A673 (cell line): ENCODE measurements at regions not wholly inside any gene's neighbourhood (a gene's known extent, or its start where the extent isn't known, plus 50 kb on each side); places are given as distances from the start of the nearest gene placed in this dataset.

Experiments
- BruUV-seq: library from RNA; stranded (reverse); fragments of 400-500 nt; replicated peaks from 2 replicates; lab custom pipeline; 2021; lab: Mats Ljungman, UMichigan
- CTCF ChIA-PET: fragments of 300-600 bp; sonication (Branson Sonifier 250); formaldehyde crosslinking; loops from one replicate; lab custom pipeline; 2022; ENCODE audit warnings: antibody characterized with exemption; lab: Charles Lee
- POLR2A ChIA-PET: fragments of 300-600 bp; sonication (Branson Sonifier 250); formaldehyde crosslinking; loops from one replicate; lab custom pipeline; 2022; ENCODE audit warnings: antibody characterized with exemption; ENCODE audit not compliant: low non-redundant PET; lab: Charles Lee
- DNase-seq: peaks from one replicate; pipeline ENCODE4 v3.0.0-alpha.2; 2015; ENCODE audit warnings: low spot score
- H3K27ac ChIP-seq: fragments of 200-600 bp; sonication (generic); 2 replicates; pipeline ENCODE4 v1.5.1; 2016; ENCODE audit warnings: mixed run types, low read depth, mild to moderate bottlenecking, mixed read lengths, antibody characterized with exemption, low read length; ENCODE audit not compliant: poor library complexity, severe bottlenecking
- H3K27me3 ChIP-seq: fragments of 200-600 bp; sonication (generic); replicated peaks from 2 replicates; pipeline ENCODE4 v1.6.1; 2017; ENCODE audit warnings: mixed run types, low read depth, mild to moderate bottlenecking, mixed read lengths, antibody characterized with exemption, low read length; ENCODE audit not compliant: insufficient read depth, poor library complexity
- H3K36me3 ChIP-seq: fragments of 200-600 bp; sonication (generic); 2 replicates; pipeline ENCODE4 v1.6.1; 2016; ENCODE audit warnings: mixed run types, mild to moderate bottlenecking, mixed read lengths, antibody characterized with exemption, low read length; ENCODE audit not compliant: insufficient read depth, poor library complexity, severe bottlenecking
- H3K4me1 ChIP-seq: fragments of 200-600 bp; sonication (generic); 2 replicates; pipeline ENCODE4 v1.6.1; 2017; ENCODE audit warnings: mixed run types, mild to moderate bottlenecking, mixed read lengths, antibody characterized with exemption, low read length; ENCODE audit not compliant: insufficient read depth, poor library complexity, severe bottlenecking
- H3K4me3 ChIP-seq: fragments of 200-600 bp; sonication (generic); 2 replicates; pipeline ENCODE4 v1.5.1; 2016; ENCODE audit warnings: low read depth, mixed run types, mild to moderate bottlenecking, mixed read lengths, low read length; ENCODE audit not compliant: poor library complexity, severe bottlenecking
- H3K9me3 ChIP-seq: fragments of 200-600 bp; sonication (generic); 2 replicates; pipeline ENCODE4 v1.6.1; 2016; ENCODE audit warnings: mixed run types, low read depth, mild to moderate bottlenecking, mixed read lengths, antibody characterized with exemption, low read length; ENCODE audit not compliant: poor library complexity, severe bottlenecking
- EZH2 ChIP-seq: fragments of 200-600 bp; sonication (generic); IDR thresholded peaks from 2 replicates; pipeline ENCODE4 v1.6.1; 2017; ENCODE audit warnings: borderline replicate concordance, low read depth, mild to moderate bottlenecking, mixed read lengths, antibody characterized with exemption, low read length; ENCODE audit not compliant: poor library complexity, severe bottlenecking
- intact Hi-C: fragments of 100-400 bp; cut with micrococcal nuclease; formaldehyde crosslinking; loops from one replicate; pipeline ENCODE4 v1.10.0; 2022; ENCODE audit not compliant: unreplicated experiment
- TF ChIP-seq, protein P1 (sequence below): fragments of 300-800, 200-600 bp; sonication (generic); conservative IDR thresholded peaks from 2 replicates; pipeline ENCODE4 v1.5.1; 2017; ENCODE audit warnings: low read depth, mild to moderate bottlenecking, antibody characterized with exemption, low read length, moderate library complexity, mixed read lengths

DNA sequence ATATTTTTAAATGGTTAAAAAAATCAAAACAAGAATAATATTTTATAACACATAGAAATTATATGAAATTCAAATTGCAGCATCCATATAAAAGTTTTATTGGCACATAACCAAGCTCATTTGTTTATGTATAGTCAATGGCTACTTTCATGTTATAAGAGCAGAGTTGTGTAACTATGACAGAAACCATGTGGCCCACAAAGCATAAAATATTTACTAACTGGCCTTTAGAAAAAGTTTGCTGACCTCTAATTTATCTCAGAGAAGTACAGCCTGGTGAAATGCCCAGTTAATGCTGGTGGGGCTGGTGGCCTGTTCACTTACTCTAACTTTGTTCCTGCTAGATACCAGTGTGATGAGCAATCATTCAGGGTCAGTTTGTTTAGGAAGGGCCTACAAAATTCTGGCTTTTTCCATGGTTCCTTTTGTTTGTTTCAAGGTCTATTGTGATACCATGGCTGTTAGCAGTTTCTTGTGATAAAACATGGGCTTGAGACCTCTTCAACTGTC, 104.6 kb downstream of the PPP1R2C start:
- BruUV-seq: no TSS peak
- peaks cover 9% of the 10 kb centered on the region for H3K9me3 ChIP-seq
- H3K4me1 ChIP-seq: no peaks in the 10 kb centered on the region
- intact Hi-C loops: no loop called here
- no peaks in the 10 kb centered on the region for H3K27me3 ChIP-seq
- H3K27ac ChIP-seq: no peak overlapping the region
- H3K36me3 ChIP-seq: no peaks in the 10 kb centered on the region
- no peak overlapping the region for H3K4me3 ChIP-seq
- ChIA-PET POLR2A (no interaction called here), CTCF (no interaction called here)
- DNase-seq: no peak
- TF ChIP-seq, protein P1, sequence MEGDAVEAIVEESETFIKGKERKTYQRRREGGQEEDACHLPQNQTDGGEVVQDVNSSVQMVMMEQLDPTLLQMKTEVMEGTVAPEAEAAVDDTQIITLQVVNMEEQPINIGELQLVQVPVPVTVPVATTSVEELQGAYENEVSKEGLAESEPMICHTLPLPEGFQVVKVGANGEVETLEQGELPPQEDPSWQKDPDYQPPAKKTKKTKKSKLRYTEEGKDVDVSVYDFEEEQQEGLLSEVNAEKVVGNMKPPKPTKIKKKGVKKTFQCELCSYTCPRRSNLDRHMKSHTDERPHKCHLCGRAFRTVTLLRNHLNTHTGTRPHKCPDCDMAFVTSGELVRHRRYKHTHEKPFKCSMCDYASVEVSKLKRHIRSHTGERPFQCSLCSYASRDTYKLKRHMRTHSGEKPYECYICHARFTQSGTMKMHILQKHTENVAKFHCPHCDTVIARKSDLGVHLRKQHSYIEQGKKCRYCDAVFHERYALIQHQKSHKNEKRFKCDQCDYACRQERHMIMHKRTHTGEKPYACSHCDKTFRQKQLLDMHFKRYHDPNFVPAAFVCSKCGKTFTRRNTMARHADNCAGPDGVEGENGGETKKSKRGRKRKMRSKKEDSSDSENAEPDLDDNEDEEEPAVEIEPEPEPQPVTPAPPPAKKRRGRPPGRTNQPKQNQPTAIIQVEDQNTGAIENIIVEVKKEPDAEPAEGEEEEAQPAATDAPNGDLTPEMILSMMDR: no peak
- TF ChIP-seq EZH2: no peak

DNA sequence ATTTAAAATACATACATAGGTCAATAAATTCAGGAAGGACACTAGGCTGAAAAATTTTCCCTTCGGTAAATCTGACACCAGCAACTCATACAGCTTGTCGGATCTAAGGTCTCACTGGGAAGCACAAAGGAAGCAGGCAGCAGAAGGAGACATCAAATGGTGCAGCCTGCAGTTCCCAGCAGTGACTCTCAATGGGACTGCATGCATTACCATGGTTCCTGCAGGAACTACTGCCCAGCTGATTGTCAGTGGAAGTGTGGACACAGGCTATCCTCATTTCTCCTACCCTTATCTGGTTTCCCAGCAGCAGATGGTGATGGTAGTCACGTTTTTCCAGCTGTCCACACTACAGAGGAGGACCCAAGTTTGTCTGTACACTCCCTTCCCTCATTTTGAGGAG, 113.3 kb downstream of the PPP1R2C start:
- TF ChIP-seq, protein P1: no peak
- TF ChIP-seq EZH2: no peak
- Histone ChIP-seq H3K4me1 (no peaks in the 10 kb centered on the region), H3K4me3 (no peak overlapping the region), H3K36me3 (no peaks in the 10 kb centered on the region), H3K27ac (no peak overlapping the region), H3K9me3 (no peaks in the 10 kb centered on the region), H3K27me3 (no peaks in the 10 kb centered on the region)
- peak; percentile 38 for DNase-seq
- CTCF ChIA-PET: no interaction called here
- intact Hi-C loops: no loop called here
- no TSS peak for BruUV-seq
- POLR2A ChIA-PET: no interaction called here

DNA sequence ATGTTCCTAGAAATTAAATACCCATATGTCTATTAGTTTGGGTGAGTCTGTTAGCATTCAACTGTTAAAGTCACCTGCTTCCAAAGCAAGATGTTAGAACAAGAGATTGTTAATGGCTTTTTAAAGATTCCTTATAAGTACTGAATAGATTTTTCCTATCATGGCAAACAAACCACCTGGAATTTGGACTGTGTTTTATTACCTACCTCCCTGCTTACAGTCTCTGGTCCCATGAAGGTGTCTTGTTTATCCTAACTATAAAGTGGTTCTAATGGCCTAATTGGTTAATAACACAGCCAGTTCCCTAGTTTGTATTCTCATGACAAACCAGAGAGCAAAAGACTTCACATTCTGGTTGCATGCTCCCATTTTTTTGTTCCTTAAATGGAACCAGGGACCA, 149.5 kb downstream of the PPP1R2C start:
- no peaks in the 10 kb centered on the region for H3K9me3 ChIP-seq

More for the DNA sequence above, 149.5 kb downstream of the PPP1R2C start:
- intact Hi-C loops: no loop called here
- no peaks in the 10 kb centered on the region for H3K27me3 ChIP-seq
- ChIA-PET POLR2A (no interaction called here), CTCF (no interaction called here)
- BruUV-seq: no TSS peak
- no peaks in the 10 kb centered on the region for H3K36me3 ChIP-seq
- H3K4me1 ChIP-seq: no peaks in the 10 kb centered on the region
- TF ChIP-seq, protein P1: no peak
- no peak for TF ChIP-seq EZH2
- no peak overlapping the region for H3K4me3 ChIP-seq
- DNase-seq: no peak
- H3K27ac ChIP-seq: no peak overlapping the region
